Motor neuron (in vitro differentiated cells): ENCODE measurements at regions not wholly inside any gene's neighbourhood (a gene's known extent, or its start where the extent isn't known, plus 50 kb on each side); places are given as distances from the start of the nearest gene placed in this dataset.
"Not testable (repeated sequence)": the region's sequence is repeated elsewhere in the genome, so short reads cannot be mapped to it uniquely, and the experiment has no call there.

ENCODE experiments used
- ATAC-seq, 8 experiments: fragments of 200-7000 bp; cut with Tn5 transposase; replicated peaks in 6 of 8; 2 replicates each; pipeline ENCODE4 v1.8.0; 2021; ENCODE audit warnings: mild to moderate bottlenecking in 8 of 8, moderate library complexity in 8 of 8
- H3K27ac ChIP-seq, 2 donors: fragments of 250-450 bp; sonication (Bioruptor Pico); 2 replicates each; pipeline ENCODE4 v1.9.0; 2021; ENCODE audit warnings: antibody characterized with exemption in 2 of 2, mild to moderate bottlenecking in 2 of 2, moderate library complexity in 1 of 2
- H3K4me1 ChIP-seq, 2 donors: fragments of 250-450 bp; sonication (Bioruptor Pico); replicated peaks in 1 of 2; 2 replicates each; pipeline ENCODE4 v1.6.1; 2021; ENCODE audit warnings: antibody characterized with exemption in 2 of 2, mild to moderate bottlenecking in 2 of 2, moderate library complexity in 1 of 2
- H3K4me3 ChIP-seq, 5 donors: fragments of 250-450 bp; sonication (Bioruptor Pico); 2 replicates each; pipeline ENCODE4 v1.9.0; 2021; ENCODE audit warnings: antibody characterized with exemption in 5 of 5, mild to moderate bottlenecking in 5 of 5, moderate library complexity in 4 of 5
- WGBS, 10 experiments: fragments of 450-650 bp; shearing (Covaris generic); methylation state at CpG; one replicate each; pipeline ENCODE4 v1.0.0; 2022; 5-methylcytosine and 5-hydroxymethylcytosine counted together
- in situ Hi-C, 9 experiments: fragments of 400-800 bp; cut with MboI; loops; one replicate each; pipeline ENCODE4 v1.15.0; 2021; ENCODE audit warnings: low sequenced_read_pairs in 9 of 9, low pct_unique_long_range_greater_than_20kb in 2 of 9; ENCODE audit not compliant: unreplicated experiment in 9 of 9

- ATAC-seq = no peak
- H3K4me3 ChIP-seq = no peak overlapping the region
- in situ Hi-C loops = loop anchor here in 1 of 9 experiments (25.0 kb wide), 2 partner anchors 94 to 106 kb away; no protein-coding TSS in a partner anchor
- H3K27ac ChIP-seq = no peak overlapping the region
- H3K4me1 ChIP-seq = peaks cover 0 to 6% of the 10 kb centered on the region in 2 donors
Observed at GRCh38 chr13:71005919-71006318, 861.1 kb downstream of the DACH1 start.

GRCh38 chr13:70995338-70995737, 871.7 kb downstream of the DACH1 start:
- Histone ChIP-seq H3K4me1 (no peaks in the 10 kb centered on the region), H3K4me3 (no peak overlapping the region), H3K27ac (no peak overlapping the region)
- in situ Hi-C loops = no loop called here
- 0 to 100% (median 82%) methylated on average over 1 of the region's 1 CpG; no CpG with 5 or more reads in 2 of the 10 experiments for WGBS, 10 experiments
- ATAC-seq = no peak

- in situ Hi-C loops = no loop called here
- Histone ChIP-seq H3K27ac (no peak overlapping the region), H3K4me1 (no peaks in the 10 kb centered on the region), H3K4me3 (no peak overlapping the region)
- WGBS, 10 experiments = 0 to 100% (median 42%) methylated on average over 1 of the region's 1 CpG
- no peak for ATAC-seq
Observed at GRCh38 chr13:70994191-70994590, 872.8 kb downstream of the DACH1 start.

GRCh38 chr13:70987043-70987442, 878.8 kb upstream of the KLHL1 start:
- H3K27ac ChIP-seq = no peak overlapping the region
- 0 to 100% (median 95%) methylated on average over 1 to 6 of the region's 6 CpGs for WGBS, 10 experiments
- no peaks in the 10 kb centered on the region for H3K4me1 ChIP-seq

GRCh38 chr13:70985371-70985770, 877.1 kb upstream of the KLHL1 start:
- in situ Hi-C loops = no loop called here
- H3K4me1 ChIP-seq = no peaks in the 10 kb centered on the region
- H3K4me3 ChIP-seq = no peak overlapping the region
- no peak overlapping the region for H3K27ac ChIP-seq
- no peak for ATAC-seq
- 0 to 100% (median 80%) methylated on average over 1 of the region's 2 CpGs; no CpG with 5 or more reads in 3 of the 10 experiments for WGBS, 10 experiments

More at GRCh38 chr13:70987043-70987442, 878.8 kb upstream of the KLHL1 start:
- H3K4me3 ChIP-seq = no peak overlapping the region
- in situ Hi-C loops = no loop called here
- ATAC-seq = no peak

GRCh38 chr13:70981219-70981618, 873.0 kb upstream of the KLHL1 start:
- in situ Hi-C loops, H3K27ac ChIP-seq, H3K4me1 ChIP-seq, H3K4me3 ChIP-seq, ATAC-seq: not testable (repeated sequence)

- WGBS, 10 experiments = 0 to 83% (median 51%) methylated on average over 1 to 5 of the region's 5 CpGs
- Histone ChIP-seq H3K4me3 (no peak overlapping the region), H3K27ac (no peak overlapping the region), H3K4me1 (peaks cover 0 to 6% of the 10 kb centered on the region in 2 donors)
- peak in 1 of 8 experiments; percentile 35 for ATAC-seq
- in situ Hi-C loops = no loop called here
Observed at GRCh38 chr13:70969321-70969720, 861.1 kb upstream of the KLHL1 start.

- H3K4me3 ChIP-seq = no peak overlapping the region
- in situ Hi-C loops = no loop called here
- H3K4me1 ChIP-seq = peaks cover 0 to 6% of the 10 kb centered on the region in 2 donors
- H3K27ac ChIP-seq = no peak overlapping the region
- 0 to 100% (median 54%) methylated on average over 1 to 4 of the region's 9 CpGs; no CpG with 5 or more reads in 6 of the 10 experiments for WGBS, 10 experiments
- ATAC-seq = no peak
Observed at GRCh38 chr13:70967564-70967963, 859.3 kb upstream of the KLHL1 start.

- Histone ChIP-seq H3K4me1 (peaks cover 0 to 16% of the 10 kb centered on the region in 2 donors), H3K27ac (no peak overlapping the region), H3K4me3 (no peak overlapping the region)
- in situ Hi-C loops = no loop called here
- ATAC-seq = no peak
- WGBS, 10 experiments = 0 to 100% (median 73%) methylated on average over 1 of the region's 1 CpG; no CpG with 5 or more reads in 2 of the 10 experiments
Observed at GRCh38 chr13:70964874-70965273, 856.6 kb upstream of the KLHL1 start.

- Histone ChIP-seq H3K27ac (no peak overlapping the region), H3K4me1 (peaks cover 2 to 16% of the 10 kb centered on the region in 2 donors), H3K4me3 (no peak overlapping the region)
- 10 to 100% (median 87%) methylated on average over 1 to 2 of the region's 2 CpGs; no CpG with 5 or more reads in 1 of the 10 experiments for WGBS, 10 experiments
- in situ Hi-C loops = no loop called here
- peak in 1 of 8 experiments; percentile 27 for ATAC-seq
Observed at GRCh38 chr13:70964124-70964523, 855.9 kb upstream of the KLHL1 start.

GRCh38 chr13:70960841-70961443, 852.7 kb upstream of the KLHL1 start:
- no peak overlapping the region for H3K27ac ChIP-seq
- H3K4me3 ChIP-seq = no peak overlapping the region
- H3K4me1 ChIP-seq = peaks cover 7 to 29% of the 10 kb centered on the region in 2 donors
- no peak for ATAC-seq
- 12 to 100% (median 42%) methylated on average over 2 to 9 of the region's 9 CpGs for WGBS, 10 experiments
- in situ Hi-C loops = no loop called here

GRCh38 chr13:70959035-70959775, 851.0 kb upstream of the KLHL1 start:
- peaks cover 7 to 29% of the 10 kb centered on the region in 2 donors for H3K4me1 ChIP-seq
- WGBS, 10 experiments = 18 to 71% (median 39%) methylated on average over 1 to 4 of the region's 4 CpGs; no CpG with 5 or more reads in 1 of the 10 experiments
- peak in 6 of 8 experiments; percentile 35 to 100 (median 100) for ATAC-seq
- in situ Hi-C loops = no loop called here
- no peak overlapping the region for H3K4me3 ChIP-seq
- H3K27ac ChIP-seq = no peak overlapping the region

GRCh38 chr13:70955887-70956286, 847.6 kb upstream of the KLHL1 start:
- in situ Hi-C loops = no loop called here
- Histone ChIP-seq H3K27ac (no peak overlapping the region), H3K4me3 (no peak overlapping the region), H3K4me1 (peaks cover 7 to 29% of the 10 kb centered on the region in 2 donors)
- WGBS, 10 experiments = 0 to 91% (median 60%) methylated on average over 1 of the region's 1 CpG; no CpG with 5 or more reads in 3 of the 10 experiments
- no peak for ATAC-seq

- Histone ChIP-seq H3K4me3 (no peak overlapping the region), H3K27ac (no peak overlapping the region), H3K4me1 (peaks cover 0 to 5% of the 10 kb centered on the region in 2 donors)
- in situ Hi-C loops = no loop called here
- no peak for ATAC-seq
Observed at GRCh38 chr13:70950664-70951063, 842.4 kb upstream of the KLHL1 start.
